Naive thymus-derived CD4-positive, alpha-beta T cell (primary cell): ENCODE measurements at regions not wholly inside any gene's neighbourhood (a gene's known extent, or its start where the extent isn't known, plus 50 kb on each side); places are given as distances from the start of the nearest gene placed in this dataset.

Experiments
- ATAC-seq: fragments of 150-1000 bp; cut with Tn5 transposase; 2 replicates; pipeline ENCODE4 v1.10.0; 2021; ENCODE audit warnings: mild to moderate bottlenecking, moderate library complexity
- CTCF ChIA-PET: fragments of 350-600 bp; sonication (Branson Sonifier 250); formaldehyde crosslinking; loops from one replicate; lab custom pipeline; 2021; ENCODE audit warnings: antibody characterized with exemption; lab: Charles Lee
- POLR2A ChIA-PET: fragments of 350-600 bp; sonication (Branson Sonifier 250); formaldehyde crosslinking; loops from one replicate; lab custom pipeline; 2021; ENCODE audit warnings: antibody characterized with exemption, inconsistent platforms; lab: Charles Lee
- DNase-seq, 9 donors: peaks; one replicate each; pipeline versions ENCODE4 v3.0.0 to v3.0.0-alpha.2; 2020 to 2022; ENCODE audit warnings: mixed read lengths in 1 of 9
- H3K27ac ChIP-seq: one replicate; pipeline ENCODE4 v1.7.0; 2013; ENCODE audit warnings: mild to moderate bottlenecking, low read depth, low read length, moderate library complexity
- H3K27me3 ChIP-seq, 2 donors: one replicate each; pipeline ENCODE4 v1.7.0; 2013; ENCODE audit warnings: low read length in 2 of 2, mild to moderate bottlenecking in 2 of 2, moderate library complexity in 2 of 2; ENCODE audit not compliant: control insufficient read depth in 2 of 2, insufficient read depth in 2 of 2
- H3K36me3 ChIP-seq, 3 experiments: 1 replicate in 2 of 3; 2 replicates in 1 of 3; pipeline ENCODE4 v1.7.0; 2013; ENCODE audit warnings: low read length in 3 of 3, mild to moderate bottlenecking in 3 of 3, moderate library complexity in 1 of 3; ENCODE audit not compliant: insufficient read depth in 3 of 3, control insufficient read depth in 2 of 3
- H3K4me1 ChIP-seq, 2 donors: one replicate each; pipeline ENCODE4 v1.7.0; 2013; ENCODE audit warnings: low read length in 2 of 2, mild to moderate bottlenecking in 2 of 2, moderate library complexity in 1 of 2; ENCODE audit not compliant: control insufficient read depth in 2 of 2, insufficient read depth in 2 of 2
- H3K4me3 ChIP-seq: 2 replicates; pipeline ENCODE4 v1.7.0; 2013; ENCODE audit warnings: mild to moderate bottlenecking, low read length
- H3K9me3 ChIP-seq, 3 experiments: 1 replicate in 2 of 3; 2 replicates in 1 of 3; pipeline ENCODE4 v1.7.0; 2013; ENCODE audit warnings: low read length in 3 of 3; ENCODE audit not compliant: control insufficient read depth in 2 of 3
- H3K27ac Mint-ChIP-seq, 9 donors: one replicate each; pipeline ENCODE4 v1.8.0; 2020 to 2022; ENCODE audit warnings: mixed read lengths in 9 of 9, mild to moderate bottlenecking in 8 of 9, moderate library complexity in 5 of 9, inconsistent platforms in 2 of 9
- H3K27me3 Mint-ChIP-seq, 5 donors: one replicate each; pipeline ENCODE4 v1.8.0; 2021 to 2022; ENCODE audit warnings: mixed read lengths in 5 of 5, mild to moderate bottlenecking in 1 of 5
- H3K36me3 Mint-ChIP-seq, 5 donors: one replicate each; pipeline ENCODE4 v1.8.0; 2020 to 2022; ENCODE audit warnings: mixed read lengths in 5 of 5, mild to moderate bottlenecking in 3 of 5, inconsistent platforms in 1 of 5
- H3K4me1 Mint-ChIP-seq, 7 donors: one replicate each; pipeline ENCODE4 v1.8.0; 2020 to 2022; ENCODE audit warnings: mixed read lengths in 7 of 7, mild to moderate bottlenecking in 3 of 7, inconsistent platforms in 1 of 7
- H3K4me3 Mint-ChIP-seq, 10 donors: one replicate each; pipeline ENCODE4 v1.8.0; 2020 to 2022; ENCODE audit warnings: mild to moderate bottlenecking in 10 of 10, mixed read lengths in 10 of 10, moderate library complexity in 6 of 10, inconsistent platforms in 2 of 10
- H3K9me3 Mint-ChIP-seq, 11 donors: one replicate each; pipeline ENCODE4 v1.8.0; 2020 to 2022; ENCODE audit warnings: mixed read lengths in 11 of 11, mild to moderate bottlenecking in 4 of 11, inconsistent platforms in 1 of 11, moderate library complexity in 1 of 11
- intact Hi-C, 2 donors: fragments of 100-400 bp; cut with micrococcal nuclease; formaldehyde crosslinking; loops; one replicate each; pipeline ENCODE4 v1.15.1; 2023

DNA sequence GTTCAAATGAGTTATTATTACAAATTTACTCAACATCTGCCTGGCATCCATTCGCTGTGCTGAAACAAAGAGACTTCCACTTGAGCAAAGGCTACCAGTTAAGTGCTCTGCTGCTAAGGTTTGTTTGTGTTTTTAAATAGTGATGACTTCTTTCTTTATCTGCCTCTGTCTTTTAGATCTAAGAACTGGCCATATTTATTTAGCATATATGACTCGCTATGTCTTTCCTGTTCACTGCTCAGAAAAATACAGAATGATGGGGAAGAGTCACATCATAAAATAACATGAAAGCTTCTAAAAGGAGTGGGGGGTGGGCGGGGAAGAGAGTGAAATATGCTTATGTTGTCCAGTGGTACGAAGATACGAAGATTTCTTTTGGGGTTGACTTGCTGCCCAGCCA, 322.2 kb downstream of the GPAT3 start:
- Mint-ChIP-seq H3K4me1 (no peaks in the 10 kb centered on the region), H3K9me3 (no peaks in the 10 kb centered on the region), H3K27me3 (peaks cover 0 to 17% (median 6%) of the 10 kb centered on the region in 5 donors), H3K27ac (no peak overlapping the region), H3K4me3 (no peak overlapping the region), H3K36me3 (no peaks in the 10 kb centered on the region)
- CTCF ChIA-PET = no interaction called here
- ATAC-seq = no peak
- no peak overlapping the region for H3K4me3 ChIP-seq
- H3K9me3 ChIP-seq = no peaks in the 10 kb centered on the region
- H3K27me3 ChIP-seq = no peaks in the 10 kb centered on the region
- no peaks in the 10 kb centered on the region for H3K36me3 ChIP-seq
- POLR2A ChIA-PET = no interaction called here
- no peak overlapping the region for H3K27ac ChIP-seq
- intact Hi-C loops = no loop called here
- no peak for DNase-seq
- H3K4me1 ChIP-seq = no peaks in the 10 kb centered on the region

DNA sequence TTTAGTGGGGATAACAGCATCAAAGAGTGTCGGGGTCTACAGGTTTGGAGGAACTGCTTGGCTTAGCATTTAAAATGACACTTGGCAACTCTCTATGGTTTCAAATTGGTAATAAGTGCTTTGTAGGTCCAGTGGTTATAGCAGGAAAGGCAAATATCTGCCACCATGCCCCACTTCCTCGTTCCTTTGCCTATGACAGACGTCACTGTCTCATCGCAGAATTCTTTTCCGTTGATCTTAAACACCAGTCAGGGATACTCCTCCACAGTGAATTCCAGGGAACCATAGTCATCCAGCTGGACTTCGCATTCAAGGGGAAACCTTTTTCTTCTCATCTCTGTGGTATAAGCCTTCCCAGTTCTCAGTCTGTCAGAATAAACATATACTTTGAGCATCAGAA, 319.1 kb downstream of the GPAT3 start:
- no peaks in the 10 kb centered on the region for H3K36me3 Mint-ChIP-seq
- H3K4me3 ChIP-seq = no peak overlapping the region
- no peaks in the 10 kb centered on the region for H3K4me1 ChIP-seq
- no peaks in the 10 kb centered on the region for H3K27me3 ChIP-seq
- H3K4me3 Mint-ChIP-seq = no peak overlapping the region
- no peak overlapping the region for H3K27ac Mint-ChIP-seq
- H3K27ac ChIP-seq = no peak overlapping the region
- H3K9me3 ChIP-seq = no peaks in the 10 kb centered on the region
- DNase-seq (no peak), ATAC-seq (no peak)
- intact Hi-C loops = no loop called here
- H3K27me3 Mint-ChIP-seq = peaks cover 0 to 16% (median 12%) of the 10 kb centered on the region in 5 donors
- no peaks in the 10 kb centered on the region for H3K36me3 ChIP-seq
- no peaks in the 10 kb centered on the region for H3K9me3 Mint-ChIP-seq
- ChIA-PET POLR2A (no interaction called here), CTCF (no interaction called here)
- H3K4me1 Mint-ChIP-seq = no peaks in the 10 kb centered on the region

DNA sequence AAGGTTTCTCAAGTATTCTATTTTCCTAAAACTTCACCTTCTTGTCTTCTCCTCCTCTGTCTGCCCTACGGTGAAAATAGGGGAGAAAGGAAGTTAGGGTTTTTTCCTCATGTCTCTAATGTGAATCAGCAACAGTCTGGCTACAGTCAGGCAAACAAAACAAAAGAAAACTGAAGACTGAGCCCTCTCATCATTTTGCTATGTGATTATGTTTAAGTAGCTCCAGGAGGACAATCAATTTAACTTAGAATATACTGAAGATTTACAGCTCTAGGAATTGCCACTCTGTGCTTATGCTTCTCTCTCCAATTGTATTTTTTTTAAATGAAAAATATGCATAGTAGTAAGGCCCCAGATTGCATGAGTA, 316.2 kb downstream of the GPAT3 start:
- H3K4me3 ChIP-seq = no peak overlapping the region
- no peaks in the 10 kb centered on the region for H3K4me1 ChIP-seq
- ATAC-seq = no peak
- no peaks in the 10 kb centered on the region for H3K27me3 ChIP-seq
- ChIA-PET POLR2A (interaction anchor here (0.5 kb wide), 1 partner anchor 1178 kb away, joined by 3 read pairs; no protein-coding TSS in a partner anchor), CTCF (no interaction called here)
- H3K9me3 Mint-ChIP-seq = peaks cover 0 to 4% (median 0%) of the 10 kb centered on the region in 11 donors
- H3K27ac Mint-ChIP-seq = no peak overlapping the region
- H3K9me3 ChIP-seq = no peaks in the 10 kb centered on the region
- H3K27ac ChIP-seq = no peak overlapping the region
- no peaks in the 10 kb centered on the region for H3K36me3 Mint-ChIP-seq
- intact Hi-C loops = no loop called here
- DNase-seq = no peak
- H3K27me3 Mint-ChIP-seq = peaks cover 0 to 22% (median 10%) of the 10 kb centered on the region in 5 donors
- no peak overlapping the region for H3K4me3 Mint-ChIP-seq
- H3K36me3 ChIP-seq = no peaks in the 10 kb centered on the region
- no peaks in the 10 kb centered on the region for H3K4me1 Mint-ChIP-seq

DNA sequence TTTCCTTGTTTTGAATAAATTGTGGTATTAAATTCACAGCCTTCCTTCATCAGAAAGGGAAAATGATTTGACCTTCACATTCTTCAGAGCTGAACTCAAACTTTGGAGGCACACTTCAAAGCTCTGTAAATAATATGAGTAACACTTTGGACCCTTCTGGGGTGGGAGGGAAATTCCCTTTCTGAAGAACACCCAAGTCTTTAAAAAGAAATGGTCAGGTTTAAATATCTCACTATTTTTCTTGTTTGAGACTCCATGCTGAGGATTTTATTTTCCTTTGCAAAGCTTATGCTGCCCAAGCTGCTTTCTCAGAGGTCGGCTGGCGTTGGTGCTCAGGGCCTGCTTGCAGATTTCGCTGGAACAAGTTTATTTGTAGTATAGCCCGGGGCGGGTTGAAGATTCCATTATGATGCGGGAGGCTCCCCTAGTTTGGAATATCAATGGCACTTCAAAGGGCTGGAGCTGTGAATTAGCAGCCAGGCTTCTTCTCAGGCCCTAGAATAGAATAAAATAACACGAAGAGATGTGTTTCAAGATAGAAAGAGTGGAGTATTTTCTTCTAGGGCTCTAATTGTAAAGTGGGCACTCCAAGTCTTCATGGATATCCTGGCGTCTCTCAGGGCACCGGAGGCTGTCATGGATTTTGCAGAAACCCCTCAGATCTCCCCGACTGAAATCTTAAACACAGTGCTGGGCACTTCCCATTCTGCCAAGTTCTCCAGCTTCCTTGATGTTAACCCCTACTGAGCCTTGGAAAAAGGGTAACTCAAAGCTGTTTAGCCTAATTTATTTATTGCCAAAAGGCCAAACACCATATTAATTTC, 315.6 kb downstream of the GPAT3 start:
- no peaks in the 10 kb centered on the region for H3K9me3 ChIP-seq
- H3K27ac ChIP-seq = no peak overlapping the region
- POLR2A ChIA-PET = no interaction called here
- Mint-ChIP-seq H3K27me3 (peaks cover 0 to 22% (median 9%) of the 10 kb centered on the region in 5 donors), H3K36me3 (no peaks in the 10 kb centered on the region), H3K4me3 (no peak overlapping the region), H3K27ac (no peak overlapping the region), H3K4me1 (no peaks in the 10 kb centered on the region), H3K9me3 (peaks cover 0 to 4% (median 0%) of the 10 kb centered on the region in 11 donors)
- DNase-seq (no peak), ATAC-seq (no peak)
- no peak overlapping the region for H3K4me3 ChIP-seq
- CTCF ChIA-PET = no interaction called here
- H3K4me1 ChIP-seq = no peaks in the 10 kb centered on the region
- H3K36me3 ChIP-seq = no peaks in the 10 kb centered on the region
- H3K27me3 ChIP-seq = no peaks in the 10 kb centered on the region
- intact Hi-C loops = no loop called here

DNA sequence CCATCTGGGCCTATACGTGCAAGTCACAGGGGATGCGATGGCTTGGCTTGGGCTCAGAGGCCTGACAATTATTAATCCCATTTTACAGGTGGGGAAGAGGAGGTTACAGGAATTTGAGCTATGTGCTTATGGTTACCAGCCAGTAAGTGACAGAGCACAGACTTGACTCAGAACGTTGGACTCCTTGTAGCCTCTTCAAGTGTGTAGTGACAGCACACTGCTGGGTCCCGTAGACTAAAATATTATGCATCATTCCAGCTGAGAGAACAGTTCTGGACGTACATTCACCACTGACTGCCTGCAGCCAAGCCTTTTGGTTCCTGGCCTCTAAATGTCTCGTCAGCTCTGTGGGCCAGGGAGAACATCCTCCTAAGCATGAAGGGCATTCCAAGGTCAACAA, 314.5 kb downstream of the GPAT3 start:
- no peak overlapping the region for H3K4me3 Mint-ChIP-seq
- Histone ChIP-seq H3K27ac (no peak overlapping the region), H3K4me1 (no peaks in the 10 kb centered on the region), H3K36me3 (no peaks in the 10 kb centered on the region), H3K9me3 (no peaks in the 10 kb centered on the region), H3K4me3 (no peak overlapping the region), H3K27me3 (no peaks in the 10 kb centered on the region)
- ChIA-PET POLR2A (no interaction called here), CTCF (no interaction called here)
- H3K4me1 Mint-ChIP-seq = no peaks in the 10 kb centered on the region
- peaks cover 0 to 22% (median 5%) of the 10 kb centered on the region in 5 donors for H3K27me3 Mint-ChIP-seq
- intact Hi-C loops = no loop called here
- H3K27ac Mint-ChIP-seq = no peak overlapping the region
- H3K36me3 Mint-ChIP-seq = no peaks in the 10 kb centered on the region
- H3K9me3 Mint-ChIP-seq = peaks cover 0 to 4% (median 0%) of the 10 kb centered on the region in 11 donors
- no peak for ATAC-seq
- DNase-seq = no peak

DNA sequence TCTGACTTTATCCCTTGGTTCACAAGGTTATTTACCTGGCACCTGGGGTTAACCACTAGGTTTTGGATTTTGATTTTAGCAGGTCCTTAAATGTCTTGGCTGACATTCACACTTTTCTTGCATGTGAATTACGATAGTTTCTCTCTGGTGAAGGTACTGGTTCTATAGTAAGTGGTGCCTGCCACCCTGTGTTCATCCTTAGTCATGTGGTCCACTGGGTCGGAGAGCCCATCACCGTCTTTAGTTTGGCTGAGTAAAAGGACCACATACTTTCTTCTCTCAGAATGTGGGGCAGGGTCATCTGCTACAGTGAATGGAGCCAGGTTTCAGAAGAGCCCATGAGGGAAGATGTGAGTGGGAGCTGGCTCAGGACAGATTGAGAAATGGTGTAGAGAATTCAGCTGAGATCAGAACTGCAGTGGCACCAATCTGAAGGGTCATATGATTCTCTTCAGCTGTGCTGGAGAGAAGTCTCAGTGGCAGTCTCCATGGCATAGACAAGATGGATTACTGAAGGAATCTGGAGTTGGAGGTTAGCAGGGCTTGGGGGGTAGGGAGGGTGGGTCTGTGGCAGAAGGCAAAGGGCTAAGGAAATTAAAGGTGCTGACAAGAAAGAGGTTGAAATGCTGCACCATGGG, 310.4 kb downstream of the GPAT3 start:
- DNase-seq (no peak), ATAC-seq (no peak)
- Histone ChIP-seq H3K27me3 (no peaks in the 10 kb centered on the region), H3K4me3 (no peak overlapping the region), H3K36me3 (no peaks in the 10 kb centered on the region), H3K27ac (no peak overlapping the region), H3K4me1 (no peaks in the 10 kb centered on the region), H3K9me3 (no peaks in the 10 kb centered on the region)
- intact Hi-C loops = no loop called here
- POLR2A ChIA-PET = no interaction called here
- CTCF ChIA-PET = interaction anchor here (0.5 kb wide), 1 partner anchor 12 kb away, joined by 3 read pairs; no protein-coding TSS in a partner anchor
- Mint-ChIP-seq H3K4me1 (no peaks in the 10 kb centered on the region), H3K9me3 (peaks cover 0 to 4% (median 0%) of the 10 kb centered on the region in 11 donors), H3K27ac (no peak overlapping the region), H3K36me3 (no peaks in the 10 kb centered on the region), H3K27me3 (peaks cover 0 to 8% (median under 1%) of the 10 kb centered on the region in 5 donors), H3K4me3 (no peak overlapping the region)
